ENCODE measurements at regions not wholly inside any gene's neighbourhood (a gene's known extent, or its start where the extent isn't known, plus 50 kb on each side); places are given as distances from the start of the nearest gene placed in this dataset.

- DNase-seq = no peak
Observed at GRCh38 chr1:244937099-244937498, 72.8 kb upstream of the HNRNPU start.

GRCh38 chr1:244920911-244921761 lies 56.8 kb upstream of the HNRNPU start:
- DNase-seq = no peak

GRCh38 chr1:244919320-244920282 lies 55.3 kb upstream of the HNRNPU start:
- DNase-seq = no peak

GRCh38 chr1:244918421-244919319 lies 54.3 kb upstream of the HNRNPU start:
- peak; percentile 4 for DNase-seq

GRCh38 chr1:244917073-244917670 lies 52.8 kb upstream of the HNRNPU start:
- no peak for DNase-seq

GRCh38 chr1:244915736-244916135 lies 51.4 kb upstream of the HNRNPU start:
- DNase-seq = no peak

- DNase-seq = no peak
Observed at GRCh38 chr1:244914761-244915160, 50.4 kb upstream of the HNRNPU start.

All from DMS79 (cell line).